Panc1 (cell line): ENCODE measurements at regions not wholly inside any gene's neighbourhood (a gene's known extent, or its start where the extent isn't known, plus 50 kb on each side); places are given as distances from the start of the nearest gene placed in this dataset.

Experiments used
- POLR2AphosphoS5 ChIP-seq: IDR thresholded peaks from 2 replicates; pipeline ENCODE4 v1.6.1; 2012; ENCODE audit warnings: mild to moderate bottlenecking, low read depth, low read length, moderate library complexity
- SIN3A ChIP-seq: IDR thresholded peaks from 2 replicates; pipeline ENCODE4 v1.6.1; 2012; ENCODE audit warnings: low read depth, mild to moderate bottlenecking, low read length, moderate library complexity, borderline replicate concordance; ENCODE audit not compliant: insufficient read depth
- TCF7L2 ChIP-seq: IDR thresholded peaks from 2 replicates; pipeline ENCODE4 v1.6.1; 2011; ENCODE audit warnings: mild to moderate bottlenecking, low read depth, low read length, inconsistent platforms
- TF ChIP-seq, protein P1 (sequence below): fragments of 450-650 bp; IDR thresholded peaks from 2 replicates; pipeline ENCODE4 v1.5.1; 2017; ENCODE audit warnings: mild to moderate bottlenecking
- TF ChIP-seq, protein P2 (sequence below), 2 experiments: IDR thresholded peaks; 2 replicates each; pipeline ENCODE4 v1.6.1; 2011 to 2012; ENCODE audit warnings: low read depth in 2 of 2, control low read depth in 1 of 2, low read length in 1 of 2, mild to moderate bottlenecking in 1 of 2, moderate library complexity in 1 of 2; ENCODE audit not compliant: insufficient read depth in 1 of 2

DNA sequence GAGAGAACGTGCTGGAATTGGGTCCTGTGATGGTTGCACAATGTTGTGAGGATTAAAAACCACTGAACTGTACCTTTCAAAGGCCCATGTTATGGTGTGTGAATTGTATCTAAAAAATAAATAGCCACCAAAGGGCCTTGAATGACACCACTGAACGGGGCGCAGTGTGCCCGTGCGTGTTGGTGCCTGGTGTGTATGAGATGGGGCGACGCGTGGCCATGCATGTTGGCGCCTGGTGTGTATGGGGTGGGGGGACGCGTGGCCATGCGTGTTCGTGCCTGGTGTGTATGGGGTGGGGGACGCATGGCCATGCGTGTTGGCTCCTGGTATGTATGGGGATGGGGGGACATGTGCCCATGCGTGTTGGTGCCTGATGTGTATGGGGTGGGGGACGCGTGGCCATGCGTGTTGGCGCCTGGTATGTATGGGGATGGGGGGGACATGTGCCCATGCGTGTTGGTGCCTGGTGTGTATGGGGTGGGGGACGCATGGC is 66.6 kb upstream of the HELT start:
- TF ChIP-seq, protein P1, sequence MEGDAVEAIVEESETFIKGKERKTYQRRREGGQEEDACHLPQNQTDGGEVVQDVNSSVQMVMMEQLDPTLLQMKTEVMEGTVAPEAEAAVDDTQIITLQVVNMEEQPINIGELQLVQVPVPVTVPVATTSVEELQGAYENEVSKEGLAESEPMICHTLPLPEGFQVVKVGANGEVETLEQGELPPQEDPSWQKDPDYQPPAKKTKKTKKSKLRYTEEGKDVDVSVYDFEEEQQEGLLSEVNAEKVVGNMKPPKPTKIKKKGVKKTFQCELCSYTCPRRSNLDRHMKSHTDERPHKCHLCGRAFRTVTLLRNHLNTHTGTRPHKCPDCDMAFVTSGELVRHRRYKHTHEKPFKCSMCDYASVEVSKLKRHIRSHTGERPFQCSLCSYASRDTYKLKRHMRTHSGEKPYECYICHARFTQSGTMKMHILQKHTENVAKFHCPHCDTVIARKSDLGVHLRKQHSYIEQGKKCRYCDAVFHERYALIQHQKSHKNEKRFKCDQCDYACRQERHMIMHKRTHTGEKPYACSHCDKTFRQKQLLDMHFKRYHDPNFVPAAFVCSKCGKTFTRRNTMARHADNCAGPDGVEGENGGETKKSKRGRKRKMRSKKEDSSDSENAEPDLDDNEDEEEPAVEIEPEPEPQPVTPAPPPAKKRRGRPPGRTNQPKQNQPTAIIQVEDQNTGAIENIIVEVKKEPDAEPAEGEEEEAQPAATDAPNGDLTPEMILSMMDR, result no peak
- TF ChIP-seq POLR2AphosphoS5, result no peak
- TF ChIP-seq, protein P2, sequence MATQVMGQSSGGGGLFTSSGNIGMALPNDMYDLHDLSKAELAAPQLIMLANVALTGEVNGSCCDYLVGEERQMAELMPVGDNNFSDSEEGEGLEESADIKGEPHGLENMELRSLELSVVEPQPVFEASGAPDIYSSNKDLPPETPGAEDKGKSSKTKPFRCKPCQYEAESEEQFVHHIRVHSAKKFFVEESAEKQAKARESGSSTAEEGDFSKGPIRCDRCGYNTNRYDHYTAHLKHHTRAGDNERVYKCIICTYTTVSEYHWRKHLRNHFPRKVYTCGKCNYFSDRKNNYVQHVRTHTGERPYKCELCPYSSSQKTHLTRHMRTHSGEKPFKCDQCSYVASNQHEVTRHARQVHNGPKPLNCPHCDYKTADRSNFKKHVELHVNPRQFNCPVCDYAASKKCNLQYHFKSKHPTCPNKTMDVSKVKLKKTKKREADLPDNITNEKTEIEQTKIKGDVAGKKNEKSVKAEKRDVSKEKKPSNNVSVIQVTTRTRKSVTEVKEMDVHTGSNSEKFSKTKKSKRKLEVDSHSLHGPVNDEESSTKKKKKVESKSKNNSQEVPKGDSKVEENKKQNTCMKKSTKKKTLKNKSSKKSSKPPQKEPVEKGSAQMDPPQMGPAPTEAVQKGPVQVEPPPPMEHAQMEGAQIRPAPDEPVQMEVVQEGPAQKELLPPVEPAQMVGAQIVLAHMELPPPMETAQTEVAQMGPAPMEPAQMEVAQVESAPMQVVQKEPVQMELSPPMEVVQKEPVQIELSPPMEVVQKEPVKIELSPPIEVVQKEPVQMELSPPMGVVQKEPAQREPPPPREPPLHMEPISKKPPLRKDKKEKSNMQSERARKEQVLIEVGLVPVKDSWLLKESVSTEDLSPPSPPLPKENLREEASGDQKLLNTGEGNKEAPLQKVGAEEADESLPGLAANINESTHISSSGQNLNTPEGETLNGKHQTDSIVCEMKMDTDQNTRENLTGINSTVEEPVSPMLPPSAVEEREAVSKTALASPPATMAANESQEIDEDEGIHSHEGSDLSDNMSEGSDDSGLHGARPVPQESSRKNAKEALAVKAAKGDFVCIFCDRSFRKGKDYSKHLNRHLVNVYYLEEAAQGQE (IDR thresholded peaks at IDR 0.05; ENCODE audit: insufficient read depth in 1 of 2, low read depth in 2 of 2, low read length in 1 of 2), result no peak
- no peak for TF ChIP-seq SIN3A
- no peak for TF ChIP-seq TCF7L2
